Activated B cell treated with CpG ODN at 0.5 μM for 24 hours (primary cell): ENCODE measurements at regions not wholly inside any gene's neighbourhood (a gene's known extent, or its start where the extent isn't known, plus 50 kb on each side); places are given as distances from the start of the nearest gene placed in this dataset.
"Not testable (repeated sequence)": the region's sequence is repeated elsewhere in the genome, so short reads cannot be mapped to it uniquely, and the experiment has no call there.

Experiments used
- ATAC-seq: fragments of 200-7000 bp; cut with Tn5 transposase; one replicate; pipeline ENCODE4 v1.10.0; 2021; ENCODE audit warnings: low read depth, mild to moderate bottlenecking, moderate library complexity
- CTCF ChIA-PET: fragments of 350-600 bp; sonication (Branson Sonifier 250); formaldehyde crosslinking; loops from one replicate; lab custom pipeline; 2021; ENCODE audit warnings: antibody characterized with exemption; lab: Charles Lee
- POLR2A ChIA-PET: fragments of 350-600 bp; sonication (Branson Sonifier 250); formaldehyde crosslinking; loops from one replicate; lab custom pipeline; 2021; ENCODE audit warnings: antibody characterized with exemption; lab: Charles Lee
- DNase-seq: peaks from one replicate; pipeline ENCODE4 v3.0.0; 2022
- H3K27ac Mint-ChIP-seq: one replicate; pipeline ENCODE4 v1.8.0; 2020; ENCODE audit warnings: mixed read lengths
- H3K27me3 Mint-ChIP-seq: one replicate; pipeline ENCODE4 v1.8.0; 2021; ENCODE audit warnings: mixed read lengths
- H3K36me3 Mint-ChIP-seq: one replicate; pipeline ENCODE4 v1.8.0; 2021; ENCODE audit warnings: low read depth, mixed read lengths
- H3K4me1 Mint-ChIP-seq: one replicate; pipeline ENCODE4 v1.8.0; 2021; ENCODE audit warnings: mixed read lengths
- H3K4me3 Mint-ChIP-seq: one replicate; pipeline ENCODE4 v1.8.0; 2020; ENCODE audit warnings: mild to moderate bottlenecking, mixed read lengths
- H3K9me3 Mint-ChIP-seq: one replicate; pipeline ENCODE4 v1.8.0; 2020; ENCODE audit warnings: mixed read lengths
- CTCF ChIP-seq: fragments of 200-600 bp; IDR thresholded peaks from one replicate; pipeline ENCODE4 v1.8.0; 2022; ENCODE audit warnings: antibody characterized with exemption, mild to moderate bottlenecking
- intact Hi-C: fragments of 100-400 bp; cut with micrococcal nuclease; formaldehyde crosslinking; loops from one replicate; pipeline ENCODE4 v1.15.1; 2024

- no peaks in the 10 kb centered on the region for H3K36me3 Mint-ChIP-seq
- H3K4me1 Mint-ChIP-seq = no peaks in the 10 kb centered on the region
- H3K4me3 Mint-ChIP-seq = no peak overlapping the region
- H3K27ac Mint-ChIP-seq = no peak overlapping the region
- ATAC-seq (no peak), DNase-seq (no peak)
- H3K27me3 Mint-ChIP-seq = peaks cover 2% of the 10 kb centered on the region
- intact Hi-C loops = no loop called here
- CTCF ChIA-PET = no interaction called here
- TF ChIP-seq CTCF = no peak
- POLR2A ChIA-PET = no interaction called here
- H3K9me3 Mint-ChIP-seq = no peaks in the 10 kb centered on the region
Measured at GRCh38 chr22:41038732-41039131, 53.7 kb upstream of the EP300 start.

GRCh38 chr22:41039641-41040040 is 52.8 kb upstream of the EP300 start:
- H3K36me3 Mint-ChIP-seq, H3K27me3 Mint-ChIP-seq, H3K4me3 Mint-ChIP-seq, intact Hi-C loops, H3K4me1 Mint-ChIP-seq, H3K27ac Mint-ChIP-seq, CTCF ChIA-PET, H3K9me3 Mint-ChIP-seq, DNase-seq, ATAC-seq, POLR2A ChIA-PET: not testable (repeated sequence)

GRCh38 chr22:41040483-41040882 is 51.9 kb upstream of the EP300 start:
- CTCF ChIA-PET = no interaction called here
- Mint-ChIP-seq H3K27me3 (no peaks in the 10 kb centered on the region), H3K27ac (no peak overlapping the region)

GRCh38 chr22:41041532-41041931 is 50.9 kb upstream of the EP300 start:
- POLR2A ChIA-PET = interaction anchor here (0.6 kb wide), 1 partner anchor 8 kb away, joined by 3 read pairs; no protein-coding TSS in a partner anchor
- intact Hi-C loops = no loop called here
- Mint-ChIP-seq H3K9me3 (no peaks in the 10 kb centered on the region), H3K36me3 (no peaks in the 10 kb centered on the region), H3K27ac (no peak overlapping the region), H3K4me1 (no peaks in the 10 kb centered on the region), H3K27me3 (no peaks in the 10 kb centered on the region), H3K4me3 (no peak overlapping the region)
- DNase-seq = no peak
- CTCF ChIA-PET = no interaction called here
- ATAC-seq = no peak
- no peak for TF ChIP-seq CTCF

More at GRCh38 chr22:41040483-41040882, 51.9 kb upstream of the EP300 start:
- H3K36me3 Mint-ChIP-seq = no peaks in the 10 kb centered on the region
- no peak for ATAC-seq
- intact Hi-C loops = no loop called here
- no peak for TF ChIP-seq CTCF
- no peaks in the 10 kb centered on the region for H3K9me3 Mint-ChIP-seq
- POLR2A ChIA-PET = no interaction called here
- H3K4me3 Mint-ChIP-seq = no peak overlapping the region
- no peaks in the 10 kb centered on the region for H3K4me1 Mint-ChIP-seq
- DNase-seq = no peak
